IMR-90 (cell line): ENCODE measurements at regions not wholly inside any gene's neighbourhood (a gene's known extent, or its start where the extent isn't known, plus 50 kb on each side); places are given as distances from the start of the nearest gene placed in this dataset.
"Not testable (repeated sequence)": the region's sequence is repeated elsewhere in the genome, so short reads cannot be mapped to it uniquely, and the experiment has no call there.

Experiments
- ATAC-seq: fragments of 200-7000 bp; cut with Tn5 transposase; 2 replicates; pipeline ENCODE4 v1.9.1; 2020; ENCODE audit warnings: low read depth, mild to moderate bottlenecking, moderate library complexity
- BruUV-seq: library from RNA; stranded (reverse); fragments of 400-500 nt; replicated peaks from 2 replicates; lab custom pipeline; 2021; lab: Mats Ljungman, UMichigan
- CTCF ChIA-PET: fragments of 300-600 bp; formaldehyde crosslinking; extraction: SDS; loops from one replicate; lab custom pipeline; 2021; ENCODE audit warnings: antibody characterized with exemption; lab: Yijun Ruan, JAX
- POLR2A ChIA-PET: fragments of 300-600 bp; sonication (Branson Sonifier 250); formaldehyde crosslinking; loops from one replicate; lab custom pipeline; 2022; ENCODE audit warnings: antibody characterized with exemption; ENCODE audit not compliant: unreplicated experiment; lab: Charles Lee
- DNase-seq: peaks from one replicate; pipeline ENCODE4 v3.0.0; 2013
- H2AFZ ChIP-seq: replicated peaks from 2 replicates; pipeline ENCODE3; 2013; ENCODE audit warnings: low read length, mild to moderate bottlenecking; ENCODE audit not compliant: poor library complexity
- H2AK5ac ChIP-seq: 2 replicates; pipeline ENCODE4 v1.6.1; 2013; ENCODE audit warnings: low read depth, low read length, inconsistent platforms
- H2AK9ac ChIP-seq: replicated peaks from 2 replicates; pipeline ENCODE3; 2013; ENCODE audit warnings: mild to moderate bottlenecking, low read depth, low read length, moderate library complexity; ENCODE audit not compliant: poor library complexity
- H2BK120ac ChIP-seq: 2 replicates; pipeline ENCODE4 v1.6.1; 2013; ENCODE audit warnings: low read depth, low read length, inconsistent platforms
- H2BK15ac ChIP-seq: 3 replicates; pipeline ENCODE4 v1.6.1; 2013; ENCODE audit warnings: low read depth, low read length, inconsistent platforms
- H2BK20ac ChIP-seq: 2 replicates; pipeline ENCODE4 v1.6.1; 2013; ENCODE audit warnings: low read depth, mild to moderate bottlenecking, inconsistent platforms, low read length, moderate library complexity
- H2BK5ac ChIP-seq: 2 replicates; pipeline ENCODE4 v1.6.1; 2013; ENCODE audit warnings: mild to moderate bottlenecking, low read depth, low read length, inconsistent platforms; ENCODE audit not compliant: poor library complexity, severe bottlenecking
- H3K14ac ChIP-seq: replicated peaks from 2 replicates; pipeline ENCODE4 v1.6.1; 2013; ENCODE audit warnings: low read depth, low read length, inconsistent platforms
- H3K18ac ChIP-seq: 2 replicates; pipeline ENCODE4 v1.6.1; 2013; ENCODE audit warnings: low read depth, low read length, control low read depth
- H3K23ac ChIP-seq: 2 replicates; pipeline ENCODE4 v1.6.1; 2013; ENCODE audit warnings: low read depth, low read length, inconsistent platforms
- H3K27ac ChIP-seq: 2 replicates; pipeline ENCODE4 v1.5.1; 2013; ENCODE audit warnings: mild to moderate bottlenecking, control low read depth, low read length; ENCODE audit not compliant: insufficient read depth
- H3K27me3 ChIP-seq: 2 replicates; pipeline ENCODE4 v1.6.1; 2013; ENCODE audit warnings: low read length; ENCODE audit not compliant: control insufficient read depth, insufficient read depth
- H3K36me3 ChIP-seq: 2 replicates; pipeline ENCODE4 v1.6.1; 2013; ENCODE audit warnings: low read length, mixed read lengths; ENCODE audit not compliant: control insufficient read depth, insufficient read depth
- H3K4ac ChIP-seq: 2 replicates; pipeline ENCODE4 v1.6.1; 2013; ENCODE audit warnings: low read depth, low read length, inconsistent platforms
- H3K4me1 ChIP-seq: 2 replicates; pipeline ENCODE4 v1.6.1; 2013; ENCODE audit warnings: low read length, mixed read lengths; ENCODE audit not compliant: control insufficient read depth, insufficient read depth
- H3K4me2 ChIP-seq: 2 replicates; pipeline ENCODE4 v1.6.1; 2013; ENCODE audit warnings: low read depth, mild to moderate bottlenecking, control low read depth, low read length, moderate library complexity
- H3K4me3 ChIP-seq: 2 replicates; pipeline ENCODE4 v1.5.1; 2013; ENCODE audit warnings: low read depth, mild to moderate bottlenecking, control low read depth, low read length, moderate library complexity; ENCODE audit not compliant: insufficient read depth
- H3K56ac ChIP-seq: 2 replicates; pipeline ENCODE4 v1.6.1; 2013; ENCODE audit warnings: low read length, inconsistent platforms; ENCODE audit not compliant: insufficient read depth; ENCODE audit errors: extremely low read depth
- H3K79me1 ChIP-seq, 2 experiments: 2 replicates each; pipeline ENCODE4 v1.6.1; 2013; ENCODE audit warnings: low read length in 2 of 2, inconsistent platforms in 1 of 2, low read depth in 1 of 2
- H3K9ac ChIP-seq: 2 replicates; pipeline ENCODE4 v1.6.1; 2013; ENCODE audit warnings: low read depth, low read length, control low read depth
- H3K9me1 ChIP-seq: 2 replicates; pipeline ENCODE4 v1.6.1; 2013; ENCODE audit warnings: low read length, inconsistent platforms; ENCODE audit not compliant: insufficient read depth
- H3K9me3 ChIP-seq: 2 replicates; pipeline ENCODE4 v1.6.1; 2013; ENCODE audit warnings: low read length; ENCODE audit not compliant: control insufficient read depth, insufficient read depth
- H4K20me1 ChIP-seq: 2 replicates; pipeline ENCODE4 v1.6.1; 2013; ENCODE audit warnings: low read length, inconsistent platforms; ENCODE audit not compliant: insufficient read depth
- H4K5ac ChIP-seq: 2 replicates; pipeline ENCODE4 v1.6.1; 2013; ENCODE audit warnings: mild to moderate bottlenecking, low read depth, low read length, control low read depth
- H4K8ac ChIP-seq, 2 experiments: 2 replicates each; pipeline ENCODE4 v1.6.1; 2013; ENCODE audit warnings: low read depth in 2 of 2, low read length in 2 of 2, control low read depth in 1 of 2, inconsistent platforms in 1 of 2
- H4K91ac ChIP-seq: 2 replicates; pipeline ENCODE4 v1.6.1; 2013; ENCODE audit warnings: low read depth, low read length, inconsistent platforms; ENCODE audit not compliant: insufficient read depth
- WGBS, 2 experiments: methylation state at CpG; one replicate each; pipeline versions ENCODE4 v1.1.5 to v1.1.7; 2013; ENCODE audit warnings: missing lambda C conversion rate in 2 of 2; ENCODE audit not compliant: insufficient read length in 1 of 2; ENCODE audit errors: extremely low coverage in 2 of 2; 5-methylcytosine and 5-hydroxymethylcytosine counted together
- dilution Hi-C: fragments of 300-500 bp; cut with HindIII; formaldehyde crosslinking; loops from one replicate; pipeline ENCODE4 v1.14.3; 2018; ENCODE audit warnings: low sequenced_read_pairs; ENCODE audit not compliant: unreplicated experiment
- in situ Hi-C: fragments of 300-500 bp; cut with MboI; formaldehyde crosslinking; loops from 3 replicates; pipeline ENCODE4 v1.14.3; 2019; ENCODE audit warnings: low sequenced_read_pairs, inconsistent platforms, mixed read lengths
- intact Hi-C: fragments of 100-400 bp; cut with micrococcal nuclease; formaldehyde crosslinking; loops from 2 replicates; pipeline ENCODE4 v1.10.0; 2022

DNA sequence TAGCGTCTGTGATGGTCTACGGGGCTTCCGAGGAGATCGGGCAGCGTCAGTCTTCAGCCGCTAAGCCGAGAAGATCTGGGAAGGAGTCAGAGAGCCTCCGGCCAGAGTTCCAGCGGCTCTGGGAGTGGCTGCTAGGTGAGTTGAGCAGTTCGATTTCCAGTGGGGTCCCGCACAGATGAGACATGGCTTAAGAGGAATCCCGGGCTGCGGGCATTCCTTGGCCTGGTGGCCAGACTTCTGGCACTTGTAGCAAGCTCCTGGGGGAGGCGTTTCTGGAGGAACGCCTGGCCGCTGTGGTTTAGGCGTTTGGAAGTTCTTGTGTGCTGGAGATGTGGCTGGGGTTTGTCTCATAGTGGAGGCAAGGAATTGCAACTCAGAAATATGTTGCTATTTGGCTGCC is 915.3 kb upstream of the CRIM1 start:
- H3K36me3 ChIP-seq, H3K9me1 ChIP-seq, H4K8ac ChIP-seq, H3K9me3 ChIP-seq, H3K9ac ChIP-seq, H3K18ac ChIP-seq, H4K91ac ChIP-seq, H2AK9ac ChIP-seq, H3K23ac ChIP-seq, H3K4me2 ChIP-seq, H2BK20ac ChIP-seq, H2BK5ac ChIP-seq, BruUV-seq, DNase-seq, H3K14ac ChIP-seq, H3K27me3 ChIP-seq, ATAC-seq, POLR2A ChIA-PET, in situ Hi-C loops, H3K4me3 ChIP-seq, H2BK15ac ChIP-seq, H3K27ac ChIP-seq, H2AK5ac ChIP-seq, intact Hi-C loops, H3K4me1 ChIP-seq, dilution Hi-C loops, H4K5ac ChIP-seq, H3K79me1 ChIP-seq, H2BK120ac ChIP-seq, CTCF ChIA-PET, H4K20me1 ChIP-seq, H3K56ac ChIP-seq, H2AFZ ChIP-seq, H3K4ac ChIP-seq: not testable (repeated sequence)
- no CpG with 5 or more reads among the region's 17 CpGs for WGBS, 2 experiments

GRCh38 chr2:35436893-35437292 is 918.7 kb upstream of the CRIM1 start:
- H3K27me3 ChIP-seq, H4K91ac ChIP-seq, in situ Hi-C loops, POLR2A ChIA-PET, H3K18ac ChIP-seq, H3K4me2 ChIP-seq, H3K9ac ChIP-seq, H3K23ac ChIP-seq, H3K36me3 ChIP-seq, H4K20me1 ChIP-seq, H2BK120ac ChIP-seq, dilution Hi-C loops, H3K79me1 ChIP-seq, H3K4ac ChIP-seq, H3K9me1 ChIP-seq, H3K4me3 ChIP-seq, H2AK5ac ChIP-seq, H2AFZ ChIP-seq, DNase-seq, H3K27ac ChIP-seq, H2AK9ac ChIP-seq, H3K14ac ChIP-seq, BruUV-seq, H3K9me3 ChIP-seq, CTCF ChIA-PET, H2BK15ac ChIP-seq, H3K4me1 ChIP-seq, H2BK20ac ChIP-seq, ATAC-seq, H3K56ac ChIP-seq, intact Hi-C loops, H4K8ac ChIP-seq, H4K5ac ChIP-seq, H2BK5ac ChIP-seq: not testable (repeated sequence)
- no CpG with 5 or more reads among the region's 5 CpGs for WGBS, 2 experiments
